ENCODE measurements at regions not wholly inside any gene's neighbourhood (a gene's known extent, or its start where the extent isn't known, plus 50 kb on each side); places are given as distances from the start of the nearest gene placed in this dataset.

DNA sequence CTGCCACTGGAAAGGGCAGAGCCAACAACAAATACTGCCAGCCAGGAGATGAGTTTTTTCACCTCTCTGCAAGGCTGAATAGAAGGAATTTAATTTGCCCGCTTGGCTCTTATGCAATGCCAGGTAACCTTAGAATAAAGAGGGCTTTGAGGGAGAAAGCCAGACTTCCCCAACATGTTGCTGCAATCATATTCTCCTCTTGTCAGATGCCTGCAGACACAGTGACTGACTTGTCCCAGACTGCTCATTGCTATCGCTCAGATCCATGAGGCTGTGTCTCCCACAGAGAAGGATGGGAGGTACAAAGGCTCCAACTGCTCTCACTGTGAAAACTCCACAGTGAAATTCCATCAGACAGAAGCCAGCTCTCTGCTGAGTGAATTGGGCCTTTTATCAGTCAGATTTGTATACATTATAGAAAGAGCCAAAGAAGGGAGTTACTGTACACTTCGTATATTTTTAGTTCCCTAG is 517.0 kb upstream of the ID4 start:
- DNase-seq (ENCODE audit: low read depth, low spot score): no peak
- CTCF ChIA-PET: no interaction called here
- TF ChIP-seq CTCF (IDR thresholded peaks at IDR 0.05; ENCODE audit: insufficient read depth, low read length, missing control alignments): no peak
- no peak overlapping the region for H3K4me3 ChIP-seq (ENCODE audit: low read depth, low read length)
- POLR2A ChIA-PET: no interaction called here

GRCh38 chr6:19322691-19323485 is 514.3 kb upstream of the ID4 start:
- H3K4me3 ChIP-seq (ENCODE audit: low read depth, low read length): no peak overlapping the region
- DNase-seq (ENCODE audit: low read depth, low spot score): no peak
- no peak for TF ChIP-seq CTCF (IDR thresholded peaks at IDR 0.05; ENCODE audit: insufficient read depth, low read length, missing control alignments)
- CTCF ChIA-PET: no interaction called here
- POLR2A ChIA-PET: no interaction called here

- DNase-seq (ENCODE audit: low read depth, low spot score): no peak
- ChIA-PET POLR2A (no interaction called here), CTCF (no interaction called here)
- no peak overlapping the region for H3K4me3 ChIP-seq (ENCODE audit: low read depth, low read length)
- no peak for TF ChIP-seq CTCF (IDR thresholded peaks at IDR 0.05; ENCODE audit: insufficient read depth, low read length, missing control alignments)
These were observed 512.8 kb upstream of the ID4 start for GRCh38 chr6:19324376-19324775.

- no peak overlapping the region for H3K4me3 ChIP-seq (ENCODE audit: low read depth, low read length)
- no peak for TF ChIP-seq CTCF (IDR thresholded peaks at IDR 0.05; ENCODE audit: insufficient read depth, low read length, missing control alignments)
- DNase-seq (ENCODE audit: low read depth, low spot score): no peak
- CTCF ChIA-PET: no interaction called here
- POLR2A ChIA-PET: no interaction called here
These were observed 511.8 kb upstream of the ID4 start for GRCh38 chr6:19325335-19325789.

DNA sequence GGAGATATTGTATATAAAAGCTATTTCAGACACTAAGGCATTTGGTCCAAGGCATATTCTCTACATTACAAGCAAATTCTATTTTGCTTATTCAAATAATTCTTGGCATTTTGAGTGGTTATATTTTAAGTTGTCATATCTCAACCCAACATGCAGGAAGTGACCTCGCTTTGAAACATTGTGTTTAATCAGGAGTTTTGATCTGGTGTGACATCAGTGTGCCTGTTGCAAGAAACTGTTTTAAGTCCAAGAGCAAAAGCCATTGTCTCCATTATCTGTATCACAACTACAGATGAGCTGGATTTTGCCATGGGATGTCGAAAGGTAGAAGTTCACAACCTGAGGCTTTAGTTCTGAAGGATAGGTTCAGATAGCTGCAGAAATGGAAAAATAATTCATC is 509.9 kb upstream of the ID4 start:
- CTCF ChIA-PET: no interaction called here
- DNase-seq (ENCODE audit: low read depth, low spot score): no peak

GRCh38 chr6:19327661-19328060 is 509.5 kb upstream of the ID4 start:
- H3K4me3 ChIP-seq (ENCODE audit: low read depth, low read length): no peak overlapping the region
- no peak for TF ChIP-seq CTCF (IDR thresholded peaks at IDR 0.05; ENCODE audit: insufficient read depth, low read length, missing control alignments)
- POLR2A ChIA-PET: no interaction called here
- CTCF ChIA-PET: no interaction called here
- DNase-seq (ENCODE audit: low read depth, low spot score): no peak

More for the DNA sequence above, 509.9 kb upstream of the ID4 start:
- no peak for TF ChIP-seq CTCF (IDR thresholded peaks at IDR 0.05; ENCODE audit: insufficient read depth, low read length, missing control alignments)
- H3K4me3 ChIP-seq (ENCODE audit: low read depth, low read length): no peak overlapping the region
- POLR2A ChIA-PET: no interaction called here

All from AG04449 (cell line).